Anterior cingulate cortex (tissue), 58 donors: ENCODE measurements at regions not wholly inside any gene's neighbourhood (a gene's known extent, or its start where the extent isn't known, plus 50 kb on each side); places are given as distances from the start of the nearest gene placed in this dataset.
"Not testable (repeated sequence)": the region's sequence is repeated elsewhere in the genome, so short reads cannot be mapped to it uniquely, and the experiment has no call there.

Experiments used
- DNase-seq, 58 donors: peaks; one replicate each; lab custom pipeline; 2025; lab: John Stamatoyannopoulos, UW

- no peak for DNase-seq
Measured at GRCh38 chr4:83947125-83947829, 411.4 kb downstream of the GPAT3 start.

GRCh38 chr4:83943691-83944090, 407.8 kb downstream of the GPAT3 start:
- not testable (repeated sequence) for DNase-seq

DNA sequence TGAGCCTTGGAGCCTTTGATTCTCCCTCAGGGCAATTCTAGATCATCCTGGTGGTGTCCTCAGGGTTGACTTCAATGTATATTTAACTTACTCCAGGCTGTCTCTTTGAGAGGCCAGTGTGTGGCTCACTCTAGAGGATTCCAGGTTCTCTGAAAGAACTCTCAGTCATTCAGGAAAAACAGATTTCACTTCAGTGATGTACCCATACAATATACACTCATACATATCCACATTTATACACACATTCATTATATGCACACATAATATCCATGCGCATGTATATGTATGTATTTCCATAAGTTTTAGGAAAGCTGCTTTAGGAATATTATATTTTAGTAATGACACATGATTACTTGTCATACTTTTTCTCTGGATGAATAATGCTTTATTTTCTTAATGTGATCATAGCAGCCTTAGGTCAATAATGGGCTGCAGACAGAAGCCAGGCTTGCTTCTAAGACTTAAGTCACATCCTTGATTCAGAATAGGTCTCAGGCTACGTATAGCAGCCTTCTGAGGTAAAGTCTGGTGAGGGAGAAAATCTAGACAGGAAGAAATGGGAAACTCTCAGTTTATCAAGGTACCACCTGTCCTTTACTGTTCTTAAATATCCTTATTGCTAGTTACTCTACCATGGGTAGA, 397.0 kb downstream of the GPAT3 start:
- DNase-seq, result no peak

DNA sequence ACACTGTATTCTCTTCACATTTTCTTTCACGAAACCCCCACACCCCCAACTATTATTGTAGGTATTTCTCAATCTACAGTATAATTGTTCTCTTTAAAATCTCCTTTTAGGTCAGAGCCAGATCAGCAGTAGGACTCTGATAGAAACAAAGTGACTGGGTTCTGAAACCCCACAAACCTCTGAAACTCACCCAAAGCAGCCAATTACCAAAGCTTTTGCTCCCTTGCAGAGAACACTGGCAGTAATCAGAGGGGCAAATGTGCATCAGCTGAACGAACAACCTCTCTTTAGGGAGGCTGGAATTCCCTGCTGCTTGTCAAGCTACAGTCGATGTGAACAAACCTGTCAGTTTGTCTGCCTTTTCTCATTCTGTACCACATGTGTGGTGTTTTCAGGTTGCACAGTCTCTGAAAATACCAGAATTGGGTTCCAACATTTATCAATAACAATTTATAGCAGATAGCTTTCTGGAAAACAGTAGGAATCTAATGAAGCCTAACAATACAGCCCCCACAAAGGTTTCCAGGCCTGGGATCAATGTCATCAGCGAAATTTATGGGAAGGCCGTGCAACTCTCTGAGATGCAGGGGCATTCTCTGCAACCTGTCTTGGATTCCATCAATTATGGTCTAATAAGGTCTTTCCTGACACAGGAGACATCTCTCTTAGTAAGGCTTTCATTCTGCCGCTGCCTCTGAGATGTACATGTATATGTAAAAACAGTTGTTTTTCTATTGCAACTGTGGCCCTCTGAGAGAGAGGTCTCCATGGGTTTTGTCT, 395.9 kb downstream of the GPAT3 start:
- no peak for DNase-seq

- no peak for DNase-seq
Measured at GRCh38 chr4:83929550-83929949, 393.6 kb downstream of the GPAT3 start.

GRCh38 chr4:83926950-83927349, 391.0 kb downstream of the GPAT3 start:
- DNase-seq, result no peak

DNA sequence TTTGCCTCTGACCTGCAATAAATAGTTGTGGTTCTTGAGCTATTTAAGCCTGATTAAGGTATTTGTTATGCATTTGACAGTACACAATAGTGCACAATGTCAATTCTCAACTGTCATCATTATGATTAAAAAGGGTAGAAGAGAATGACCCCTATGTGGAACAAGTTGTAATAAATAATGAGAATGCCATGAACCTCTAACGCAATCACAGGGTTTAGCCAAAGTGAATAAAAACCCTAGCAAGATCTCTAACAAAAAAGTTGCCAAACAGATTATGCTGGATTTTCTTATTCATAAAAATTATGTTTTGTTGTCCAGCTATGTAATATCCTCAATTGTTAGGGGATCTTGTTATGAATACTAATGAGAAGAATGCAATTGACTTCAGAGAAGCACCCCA, 387.4 kb downstream of the GPAT3 start:
- no peak for DNase-seq

GRCh38 chr4:83922402-83922801, 386.5 kb downstream of the GPAT3 start:
- no peak for DNase-seq

DNA sequence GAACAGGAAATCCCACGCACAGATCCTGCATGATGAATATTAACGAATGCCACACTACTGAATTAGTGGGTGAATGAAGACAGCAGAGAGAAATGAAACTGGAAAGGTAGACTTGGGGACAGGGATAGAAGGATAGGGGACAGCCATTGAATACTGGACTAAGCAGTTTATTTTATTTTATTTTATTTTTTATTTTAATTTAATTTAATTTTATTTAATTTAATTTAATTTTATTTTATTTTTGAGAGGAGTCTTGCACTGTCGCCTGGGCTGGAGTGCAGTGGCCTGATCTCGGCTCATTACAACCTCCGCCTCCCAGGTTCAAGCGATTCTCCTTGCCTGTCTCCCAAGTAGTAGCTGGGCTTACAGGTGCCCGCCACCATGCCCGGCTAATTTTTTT, 385.2 kb downstream of the GPAT3 start:
- DNase-seq, result no peak

DNA sequence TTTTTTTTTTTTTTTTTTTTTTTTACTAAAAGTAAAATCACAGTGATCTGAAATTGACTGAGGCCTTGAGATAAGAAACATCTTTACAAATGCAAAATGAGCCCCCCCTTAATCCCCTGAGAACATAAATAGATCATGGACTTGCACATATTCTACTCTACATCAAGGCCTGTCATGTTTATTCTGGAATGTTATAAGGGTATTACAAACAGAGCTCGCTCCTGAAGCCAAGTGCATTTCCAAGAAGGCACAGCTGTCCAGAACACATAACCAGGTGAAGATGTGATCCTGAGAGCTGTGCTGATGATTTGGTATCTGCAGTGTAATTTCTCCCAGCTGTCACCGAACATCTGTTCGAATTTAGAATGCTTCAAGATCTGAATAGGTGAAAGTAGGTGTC, 384.5 kb downstream of the GPAT3 start:
- DNase-seq, result no peak

- no peak for DNase-seq
Measured at GRCh38 chr4:83917572-83917971, 381.7 kb downstream of the GPAT3 start.

- DNase-seq, result no peak
Measured at GRCh38 chr4:83910693-83911092, 374.8 kb downstream of the GPAT3 start.

GRCh38 chr4:83906561-83906960, 370.7 kb downstream of the GPAT3 start:
- no peak for DNase-seq

DNA sequence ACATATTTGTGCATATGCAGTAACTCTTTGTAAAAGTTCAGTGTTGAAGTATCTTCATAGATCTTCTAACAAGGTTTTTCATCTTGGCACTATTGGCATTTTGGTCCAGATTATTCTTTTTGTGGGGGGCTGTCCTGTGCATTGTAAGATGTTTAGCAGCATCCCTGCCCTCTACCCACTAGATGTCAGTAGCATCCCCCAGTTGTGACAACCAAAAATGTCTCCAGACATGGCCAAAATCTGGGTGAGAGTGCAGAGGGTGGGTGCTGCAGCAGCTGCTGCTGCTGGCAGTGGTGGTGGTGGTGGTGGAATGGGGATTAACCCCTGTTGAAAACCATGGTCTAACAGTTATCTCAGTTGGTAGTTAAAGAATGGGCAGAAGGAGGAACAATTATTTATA, 370.0 kb downstream of the GPAT3 start:
- DNase-seq, result no peak

DNA sequence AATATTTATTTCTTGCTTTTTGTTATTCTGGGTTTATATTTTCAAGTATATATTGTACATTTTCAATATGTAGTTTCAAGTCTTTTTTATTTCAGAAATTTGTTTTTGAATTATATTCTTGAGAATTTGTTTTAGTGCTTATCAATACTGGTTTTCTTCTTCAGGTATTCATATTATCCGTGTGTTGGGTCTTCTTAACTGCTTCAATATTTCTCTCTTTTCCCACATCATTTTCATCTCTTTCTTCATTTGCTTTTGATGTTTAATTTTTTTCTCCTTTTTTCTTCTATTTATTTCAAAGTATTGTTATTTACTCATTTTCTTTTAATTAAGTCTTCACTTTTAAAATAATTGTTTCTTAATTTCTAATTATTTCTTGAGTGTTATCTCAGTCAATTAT, 367.8 kb downstream of the GPAT3 start:
- not testable (repeated sequence) for DNase-seq

DNA sequence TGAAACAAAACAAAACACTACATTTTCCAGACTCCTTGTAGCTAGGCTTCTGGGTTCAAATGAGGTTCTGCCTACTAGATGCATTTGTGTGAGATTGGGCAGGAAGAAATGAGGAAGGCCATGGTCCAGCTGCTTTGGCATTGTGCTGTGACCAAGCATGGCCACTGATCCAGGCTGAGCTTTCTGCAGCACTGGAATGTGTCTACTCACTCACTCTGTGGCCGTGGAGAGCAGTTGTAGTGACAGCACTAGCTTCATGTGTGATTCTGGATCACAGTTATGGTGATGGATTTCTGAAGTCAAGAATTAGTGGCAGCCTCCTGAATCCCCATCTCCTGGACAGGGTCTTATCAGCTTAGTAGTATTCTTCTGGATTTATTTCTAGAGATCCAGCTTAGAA, 358.9 kb downstream of the GPAT3 start:
- no peak for DNase-seq

- no peak for DNase-seq
Measured at GRCh38 chr4:83890816-83891215, 354.9 kb downstream of the GPAT3 start.

- no peak for DNase-seq
Measured at GRCh38 chr4:83890231-83890630, 354.3 kb downstream of the GPAT3 start.

GRCh38 chr4:83889802-83890201, 353.9 kb downstream of the GPAT3 start:
- DNase-seq, result no peak

- DNase-seq, result no peak
Measured at GRCh38 chr4:83885256-83886182, 349.6 kb downstream of the GPAT3 start.

DNA sequence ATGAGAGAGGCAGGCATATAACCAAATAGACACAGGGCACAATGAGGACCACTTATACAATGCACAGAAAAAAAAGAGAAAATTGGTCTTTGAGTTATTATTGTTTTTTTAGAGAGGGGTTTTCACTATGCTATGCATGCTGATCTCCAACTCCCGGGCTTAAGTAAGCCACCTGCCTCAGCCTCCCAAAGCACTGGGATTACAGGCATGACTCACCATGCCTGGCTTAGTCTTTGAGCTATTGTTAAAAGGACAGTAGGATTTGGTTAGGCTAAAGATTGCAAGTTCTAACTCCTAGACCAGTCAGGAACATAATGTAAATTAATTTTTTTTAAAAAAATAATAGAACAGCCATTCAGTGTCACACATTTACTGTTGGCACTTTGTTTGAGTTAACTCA, 340.1 kb downstream of the GPAT3 start:
- no peak for DNase-seq
